HG03045 (cell line): ENCODE measurements at regions not wholly inside any gene's neighbourhood (a gene's known extent, or its start where the extent isn't known, plus 50 kb on each side); places are given as distances from the start of the nearest gene placed in this dataset.

Experiments
- ATAC-seq: cut with Tn5 transposase; IDR thresholded peaks from one replicate; pipeline ENCODE4 v1.9.1; 2021; ENCODE audit warnings: mild to moderate bottlenecking, moderate library complexity; ENCODE audit not compliant: unreplicated experiment

- no peak for ATAC-seq
Observed at GRCh38 chr4:18388039-18388438, 366.5 kb upstream of the LCORL start.

DNA sequence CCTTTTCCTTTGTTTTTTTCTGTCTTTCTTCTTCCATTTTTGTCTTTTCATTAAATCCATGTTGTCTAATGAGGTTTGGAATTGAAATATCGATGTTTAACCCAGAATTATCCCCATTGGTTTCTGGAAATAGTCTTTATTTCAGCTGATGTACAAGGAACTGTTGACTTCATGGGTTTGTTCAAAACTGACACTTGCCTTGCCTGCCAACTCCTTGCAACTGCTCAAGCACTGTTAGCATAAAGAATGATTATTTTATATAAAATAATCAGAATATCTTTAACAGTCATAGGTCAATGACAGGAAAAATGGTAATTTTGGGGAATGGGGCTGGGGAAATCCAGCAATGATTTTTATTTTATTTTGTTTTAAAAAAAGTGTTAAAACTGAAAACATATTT lies 359.6 kb upstream of the LCORL start:
- ATAC-seq, result no peak

DNA sequence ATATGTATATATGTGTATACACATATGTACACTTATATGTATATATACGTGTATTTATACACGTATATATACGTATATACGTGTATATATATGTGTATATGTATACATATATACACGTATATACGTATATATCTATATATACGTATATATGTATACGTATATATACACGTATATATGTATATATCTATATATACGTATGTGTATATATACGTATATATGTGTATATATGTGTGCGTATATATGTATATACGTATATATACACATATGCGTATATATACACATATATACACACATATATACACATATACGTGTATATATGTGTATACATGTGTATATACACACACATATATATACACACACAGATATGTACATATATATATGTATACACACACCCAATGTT lies 348.0 kb upstream of the LCORL start:
- ATAC-seq, result no peak

- peak; percentile 82 for ATAC-seq
Observed at GRCh38 chr4:18366892-18367291, 345.3 kb upstream of the LCORL start.

- no peak for ATAC-seq
Observed at GRCh38 chr4:18366136-18366535, 344.6 kb upstream of the LCORL start.

DNA sequence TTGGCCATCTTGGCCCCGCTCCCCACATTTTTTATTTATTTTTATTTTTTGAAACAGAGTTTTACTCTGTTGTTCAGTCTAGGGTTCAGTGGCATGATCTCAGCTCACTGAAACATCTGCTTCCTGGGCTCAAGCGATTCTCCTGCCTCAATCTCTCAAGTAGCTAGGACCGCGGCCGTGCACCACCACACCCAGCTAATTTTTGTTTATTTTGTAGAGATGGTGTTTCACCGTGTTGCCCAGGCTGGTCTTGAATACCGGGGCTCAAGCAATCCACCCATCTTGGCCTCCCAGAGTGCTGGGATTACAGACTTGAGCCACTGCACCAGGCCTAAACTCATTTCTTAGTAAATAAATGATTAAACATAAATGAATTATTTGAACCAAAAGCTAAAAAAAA lies 322.0 kb upstream of the LCORL start:
- no peak for ATAC-seq

- no peak for ATAC-seq
Observed at GRCh38 chr4:18342847-18343246, 321.3 kb upstream of the LCORL start.

- no peak for ATAC-seq
Observed at GRCh38 chr4:18321956-18322530, 300.5 kb upstream of the LCORL start.

- ATAC-seq, result no peak
Observed at GRCh38 chr4:18319431-18319830, 297.9 kb upstream of the LCORL start.

DNA sequence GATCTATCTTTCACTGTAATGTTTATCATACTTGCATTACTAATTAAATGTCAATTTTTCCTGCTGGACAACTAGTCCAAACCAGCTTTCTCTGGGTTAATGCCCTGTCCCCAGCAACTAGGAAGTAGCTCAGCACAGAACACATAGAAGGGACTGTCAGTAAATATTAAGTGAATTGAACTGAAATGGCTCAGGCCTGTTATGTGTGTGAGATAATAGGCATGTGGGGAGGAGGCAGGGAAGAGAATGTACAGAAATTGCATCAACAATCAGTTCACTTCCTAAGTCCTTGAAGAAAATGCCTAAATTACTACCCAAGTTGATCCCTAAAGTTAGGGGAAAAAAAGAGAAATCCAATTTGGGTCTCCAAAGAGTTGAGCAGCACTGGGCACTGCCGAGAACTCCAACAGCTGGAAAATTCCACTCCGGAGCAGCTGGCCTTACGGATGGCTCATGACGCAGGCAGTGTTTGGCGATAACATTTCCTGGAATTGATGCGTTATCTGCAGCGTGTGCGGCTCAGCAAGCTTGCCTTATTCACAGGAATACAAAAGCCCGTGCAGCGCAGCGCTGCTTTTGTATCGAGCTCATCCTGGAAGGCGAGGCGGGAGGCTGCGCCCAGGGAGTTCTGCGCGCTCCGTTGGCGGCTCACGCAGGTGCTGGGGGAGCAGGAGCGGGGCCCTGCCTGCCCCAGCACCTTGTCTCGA lies 297.3 kb upstream of the LCORL start:
- no peak for ATAC-seq

GRCh38 chr4:18314731-18315130 lies 293.2 kb upstream of the LCORL start:
- ATAC-seq, result no peak

DNA sequence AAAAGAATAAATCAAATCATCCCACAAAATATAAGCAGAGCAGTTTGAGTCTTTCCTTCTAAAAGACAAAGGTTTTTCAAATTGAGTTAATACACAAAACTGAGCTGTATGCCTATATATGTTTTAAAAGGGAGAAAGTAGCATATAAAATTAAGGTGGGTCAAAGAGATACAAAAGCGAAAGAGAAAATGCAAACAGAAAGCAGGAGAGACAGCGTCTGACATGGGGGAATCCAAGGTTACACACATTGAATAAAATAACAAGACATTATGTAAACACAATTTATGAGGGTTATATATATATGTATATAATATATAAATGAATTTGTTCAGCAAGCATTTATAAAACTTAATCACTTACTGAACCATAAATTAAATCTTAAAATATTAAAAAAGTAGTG lies 276.1 kb upstream of the LCORL start:
- no peak for ATAC-seq

DNA sequence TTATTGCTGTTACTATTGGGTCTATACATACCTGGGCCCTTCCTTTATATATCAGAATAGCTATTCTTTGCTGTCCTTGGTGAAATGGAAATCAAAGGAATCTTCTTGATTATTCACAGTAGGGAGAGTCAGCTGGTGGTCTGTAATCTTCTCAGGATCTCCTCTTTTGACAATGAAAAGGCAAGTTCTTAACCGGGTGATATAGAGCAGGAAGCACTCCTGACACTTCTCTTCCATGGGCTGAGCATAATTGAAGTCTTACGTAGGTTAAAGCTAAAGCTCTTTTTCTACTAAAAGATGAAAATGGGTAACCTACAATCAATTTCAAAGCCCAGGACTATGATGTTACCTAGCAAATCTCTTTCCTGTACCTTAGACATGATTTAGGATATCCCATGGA lies 274.9 kb upstream of the LCORL start:
- no peak for ATAC-seq

DNA sequence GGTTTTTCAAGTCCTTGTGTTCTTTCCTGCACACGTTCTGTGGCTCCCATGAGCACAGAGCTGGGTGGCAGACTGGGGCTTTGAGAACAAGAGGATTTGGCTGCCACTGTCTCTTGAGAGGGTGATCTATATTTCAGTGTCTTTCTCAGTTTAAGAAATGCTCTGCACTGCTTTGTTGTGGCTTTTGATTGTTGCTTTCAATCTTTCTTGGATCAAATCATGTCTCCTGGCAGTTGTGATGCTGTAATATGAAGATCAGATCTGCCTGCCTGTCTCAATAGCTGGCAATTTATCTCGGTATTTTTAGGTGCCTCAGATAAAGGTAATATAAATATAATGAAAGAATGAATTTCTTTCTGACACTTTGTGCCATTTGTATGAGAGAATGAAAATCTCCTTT lies 273.3 kb upstream of the LCORL start:
- no peak for ATAC-seq

DNA sequence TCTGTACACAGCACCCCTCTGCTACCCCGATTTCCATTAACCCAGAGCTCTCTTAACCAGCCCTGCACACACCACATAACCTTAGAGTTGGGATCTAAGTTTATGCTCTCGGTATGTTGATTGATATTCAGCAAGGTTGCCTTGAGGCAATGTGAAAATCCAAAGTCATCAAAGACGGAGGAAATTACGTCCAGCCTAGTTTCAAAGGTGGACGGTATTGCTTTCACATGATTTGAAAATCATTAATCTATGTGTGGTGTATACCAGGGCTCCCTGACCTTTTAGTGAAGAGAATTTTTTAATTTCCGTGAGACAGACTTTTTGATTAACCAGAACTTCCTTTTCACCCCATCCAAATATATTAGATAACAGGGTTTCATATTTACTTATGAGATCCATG lies 272.5 kb upstream of the LCORL start:
- ATAC-seq, result no peak

- ATAC-seq, result no peak
Observed at GRCh38 chr4:18292411-18292810, 270.9 kb upstream of the LCORL start.

- ATAC-seq, result no peak
Observed at GRCh38 chr4:18291981-18292380, 270.4 kb upstream of the LCORL start.

GRCh38 chr4:18291256-18291655 lies 269.7 kb upstream of the LCORL start:
- no peak for ATAC-seq

- no peak for ATAC-seq
Observed at GRCh38 chr4:18285357-18285756, 263.8 kb upstream of the LCORL start.

DNA sequence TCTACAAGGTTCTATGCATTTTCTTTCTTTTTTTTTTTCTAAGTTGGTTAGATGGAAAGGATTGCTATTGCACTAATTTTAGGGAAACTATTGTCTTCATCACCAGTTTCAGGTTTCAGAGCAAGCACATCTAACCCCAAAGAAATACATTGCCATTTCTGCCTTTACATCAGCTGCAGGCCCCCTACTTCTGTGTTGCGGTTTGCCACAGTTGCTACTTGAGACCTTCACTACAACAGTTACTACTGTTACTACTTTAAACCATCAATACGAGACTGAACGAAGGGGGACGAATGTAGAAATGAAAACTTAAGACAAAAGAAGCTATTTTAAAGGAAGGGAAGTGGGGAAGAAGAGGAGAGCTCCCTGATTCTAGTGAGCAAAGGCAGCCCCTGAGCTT lies 256.7 kb upstream of the LCORL start:
- ATAC-seq, result no peak

GRCh38 chr4:18262832-18263231 lies 241.3 kb upstream of the LCORL start:
- no peak for ATAC-seq

- ATAC-seq, result no peak
Observed at GRCh38 chr4:18252052-18252451, 230.5 kb upstream of the LCORL start.

GRCh38 chr4:18250564-18250963 lies 229.0 kb upstream of the LCORL start:
- no peak for ATAC-seq
